Fibroblast of pulmonary artery (primary cell): ENCODE measurements at regions not wholly inside any gene's neighbourhood (a gene's known extent, or its start where the extent isn't known, plus 50 kb on each side); places are given as distances from the start of the nearest gene placed in this dataset.
"Not testable (repeated sequence)": the region's sequence is repeated elsewhere in the genome, so short reads cannot be mapped to it uniquely, and the experiment has no call there.

Experiments
- DNase-seq: peaks from one replicate; pipeline ENCODE4 v3.0.0-alpha.2; 2010; ENCODE audit warnings: low read depth
- H3K4me3 ChIP-seq: replicated peaks from 2 replicates; pipeline ENCODE4 v1.5.1; 2011; ENCODE audit warnings: low read depth, mild to moderate bottlenecking, control low read depth, low read length, moderate library complexity
- CTCF ChIP-seq: IDR thresholded peaks from 2 replicates; pipeline ENCODE4 v1.5.1; 2011; ENCODE audit warnings: mild to moderate bottlenecking, control low read depth, low read length, inconsistent platforms; ENCODE audit errors: missing control alignments

- H3K4me3 ChIP-seq, result no peak overlapping the region
These were observed 355.6 kb downstream of the ADAMTS20 start for GRCh38 chr12:43196268-43196907.

GRCh38 chr12:43193096-43193495, 358.9 kb downstream of the ADAMTS20 start:
- not testable (repeated sequence) for DNase-seq

More at GRCh38 chr12:43196268-43196907, 355.6 kb downstream of the ADAMTS20 start:
- TF ChIP-seq CTCF, result no peak
- DNase-seq, result no peak

GRCh38 chr12:43192442-43192841, 359.6 kb downstream of the ADAMTS20 start:
- H3K4me3 ChIP-seq, DNase-seq: not testable (repeated sequence)

More at GRCh38 chr12:43193096-43193495, 358.9 kb downstream of the ADAMTS20 start:
- H3K4me3 ChIP-seq, result not testable (repeated sequence)

- DNase-seq, result no peak
- H3K4me3 ChIP-seq, result no peak overlapping the region
- no peak for TF ChIP-seq CTCF
These were observed 371.8 kb downstream of the ADAMTS20 start for GRCh38 chr12:43180242-43180641.

GRCh38 chr12:43179486-43179885, 372.5 kb downstream of the ADAMTS20 start:
- no peak overlapping the region for H3K4me3 ChIP-seq
- TF ChIP-seq CTCF, result no peak
- DNase-seq, result no peak

GRCh38 chr12:43177276-43177675, 374.7 kb downstream of the ADAMTS20 start:
- no peak overlapping the region for H3K4me3 ChIP-seq
- no peak for TF ChIP-seq CTCF
- DNase-seq, result no peak

GRCh38 chr12:43169115-43169681, 382.8 kb downstream of the ADAMTS20 start:
- DNase-seq, result no peak
- no peak overlapping the region for H3K4me3 ChIP-seq
- TF ChIP-seq CTCF, result no peak

GRCh38 chr12:43167691-43168090, 384.3 kb downstream of the ADAMTS20 start:
- no peak for TF ChIP-seq CTCF
- DNase-seq, result no peak

More at GRCh38 chr12:43167691-43168090, 384.3 kb downstream of the ADAMTS20 start:
- no peak overlapping the region for H3K4me3 ChIP-seq
